Skeletal muscle satellite cell (primary cell): ENCODE measurements at regions not wholly inside any gene's neighbourhood (a gene's known extent, or its start where the extent isn't known, plus 50 kb on each side); places are given as distances from the start of the nearest gene placed in this dataset.

ENCODE experiments used
- H3K27me3 ChIP-seq: 2 replicates; pipeline ENCODE4 v1.7.0; 2013; ENCODE audit warnings: low read length; ENCODE audit not compliant: control insufficient read depth, insufficient read depth
- H3K36me3 ChIP-seq: 2 replicates; pipeline ENCODE4 v1.7.0; 2013; ENCODE audit warnings: mild to moderate bottlenecking, control low read depth, low read length; ENCODE audit not compliant: insufficient read depth
- H3K4me1 ChIP-seq: 2 replicates; pipeline ENCODE4 v1.7.0; 2013; ENCODE audit warnings: low read length; ENCODE audit not compliant: control insufficient read depth, insufficient read depth
- H3K4me2 ChIP-seq: 2 replicates; pipeline ENCODE4 v1.7.0; 2013; ENCODE audit warnings: mild to moderate bottlenecking, low read length
- H3K4me3 ChIP-seq: 2 replicates; pipeline ENCODE4 v1.7.0; 2013; ENCODE audit warnings: low read length
- H3K9ac ChIP-seq: 2 replicates; pipeline ENCODE4 v1.7.0; 2013; ENCODE audit warnings: mild to moderate bottlenecking, low read depth, low read length, moderate library complexity
- H3K9me3 ChIP-seq: replicated peaks from 2 replicates; pipeline ENCODE4 v1.7.0; 2013; ENCODE audit warnings: mild to moderate bottlenecking, control low read depth, low read length

DNA sequence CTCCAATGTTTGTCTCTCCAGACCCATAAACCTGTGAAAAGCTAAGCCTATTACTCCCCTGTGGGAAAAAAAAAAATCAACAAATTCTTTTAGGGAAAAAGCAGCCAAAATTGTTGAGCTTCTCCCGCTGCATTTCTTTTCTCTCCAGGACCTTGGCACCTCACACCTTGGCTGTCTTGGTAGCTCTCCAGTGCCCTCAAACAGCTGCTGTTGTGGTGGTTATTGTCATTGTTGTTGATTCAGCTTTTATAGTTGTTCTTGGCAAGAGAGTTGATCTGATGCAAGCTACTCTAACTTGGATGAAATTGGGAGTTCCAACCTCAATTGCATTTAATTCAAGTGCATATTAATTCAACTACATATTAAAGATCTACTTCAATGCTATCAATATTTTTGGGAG lies 516.9 kb upstream of the LARGE1 start:
- H3K27me3 ChIP-seq: no peaks in the 10 kb centered on the region
- H3K9me3 ChIP-seq: peaks cover 13% of the 10 kb centered on the region
- no peak overlapping the region for H3K9ac ChIP-seq
- H3K4me3 ChIP-seq: no peak overlapping the region
- no peak overlapping the region for H3K4me2 ChIP-seq
- H3K36me3 ChIP-seq: no peaks in the 10 kb centered on the region
- no peaks in the 10 kb centered on the region for H3K4me1 ChIP-seq

DNA sequence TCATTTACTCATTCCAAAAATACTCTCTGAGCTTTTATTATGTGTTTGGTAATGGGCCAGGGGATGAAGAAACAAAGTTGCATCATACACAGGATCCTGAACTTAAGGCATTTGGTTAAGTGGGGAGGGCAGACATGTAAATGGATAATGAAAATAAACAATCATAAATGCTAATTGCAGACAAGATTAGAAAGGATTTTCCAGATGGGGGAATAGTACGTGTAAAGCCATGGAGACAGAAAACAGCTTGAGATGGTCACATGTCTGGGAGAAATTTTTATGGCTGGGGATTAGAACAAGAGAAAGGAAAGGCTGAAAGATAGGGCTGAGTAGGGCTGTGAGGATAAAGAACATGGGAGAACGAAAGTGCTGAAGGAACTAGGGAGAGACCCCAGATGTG lies 534.3 kb upstream of the LARGE1 start:
- no peak overlapping the region for H3K4me3 ChIP-seq
- H3K9ac ChIP-seq: no peak overlapping the region
- H3K9me3 ChIP-seq: peaks cover 17% of the 10 kb centered on the region
- no peaks in the 10 kb centered on the region for H3K36me3 ChIP-seq
- no peaks in the 10 kb centered on the region for H3K4me1 ChIP-seq
- H3K27me3 ChIP-seq: no peaks in the 10 kb centered on the region
- H3K4me2 ChIP-seq: no peak overlapping the region

GRCh38 chr22:34462795-34463194 lies 542.5 kb upstream of the LARGE1 start:
- Histone ChIP-seq H3K4me1 (no peaks in the 10 kb centered on the region), H3K4me2 (no peak overlapping the region), H3K9ac (no peak overlapping the region), H3K36me3 (no peaks in the 10 kb centered on the region), H3K9me3 (peaks cover 19% of the 10 kb centered on the region), H3K27me3 (no peaks in the 10 kb centered on the region), H3K4me3 (no peak overlapping the region)

GRCh38 chr22:34475886-34476285 lies 555.6 kb upstream of the LARGE1 start:
- H3K36me3 ChIP-seq: no peaks in the 10 kb centered on the region
- no peak overlapping the region for H3K4me3 ChIP-seq
- peaks cover 11% of the 10 kb centered on the region for H3K9me3 ChIP-seq
- no peaks in the 10 kb centered on the region for H3K27me3 ChIP-seq
- H3K4me1 ChIP-seq: no peaks in the 10 kb centered on the region
- H3K4me2 ChIP-seq: no peak overlapping the region
- H3K9ac ChIP-seq: no peak overlapping the region

DNA sequence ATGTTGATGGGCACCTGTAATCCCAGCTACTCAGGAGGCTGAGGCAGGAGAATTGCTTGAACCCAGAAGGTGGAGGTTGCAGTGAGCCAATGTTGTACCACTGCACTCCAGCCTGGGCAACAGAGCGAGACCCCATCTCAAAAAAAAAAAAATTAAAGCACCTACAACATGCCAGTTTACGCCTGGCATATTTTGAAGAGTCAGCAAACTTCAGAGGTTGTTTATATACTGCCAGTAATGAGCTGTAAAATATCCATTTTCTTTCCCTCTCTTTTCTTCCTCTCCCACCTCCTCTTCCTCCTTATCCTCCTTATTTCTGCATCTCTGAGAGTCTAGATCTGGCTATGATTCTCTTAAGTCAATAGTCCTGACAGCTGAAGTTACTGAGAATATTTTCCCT lies 556.5 kb upstream of the LARGE1 start:
- Histone ChIP-seq H3K9ac (no peak overlapping the region), H3K4me2 (no peak overlapping the region), H3K36me3 (no peaks in the 10 kb centered on the region), H3K4me1 (no peaks in the 10 kb centered on the region), H3K4me3 (no peak overlapping the region), H3K9me3 (peaks cover 11% of the 10 kb centered on the region), H3K27me3 (no peaks in the 10 kb centered on the region)

- no peak overlapping the region for H3K4me2 ChIP-seq
- H3K9ac ChIP-seq: no peak overlapping the region
- no peaks in the 10 kb centered on the region for H3K36me3 ChIP-seq
- H3K9me3 ChIP-seq: peaks cover 12% of the 10 kb centered on the region
- H3K4me1 ChIP-seq: no peaks in the 10 kb centered on the region
- no peaks in the 10 kb centered on the region for H3K27me3 ChIP-seq
- H3K4me3 ChIP-seq: no peak overlapping the region
Measured at GRCh38 chr22:34481090-34481489, 560.8 kb upstream of the LARGE1 start.

GRCh38 chr22:34486381-34486780 lies 566.1 kb upstream of the LARGE1 start:
- Histone ChIP-seq H3K9ac (no peak overlapping the region), H3K4me1 (no peaks in the 10 kb centered on the region), H3K9me3 (peaks cover 13% of the 10 kb centered on the region), H3K4me3 (no peak overlapping the region), H3K27me3 (no peaks in the 10 kb centered on the region), H3K4me2 (no peak overlapping the region), H3K36me3 (no peaks in the 10 kb centered on the region)

GRCh38 chr22:34489861-34490260 lies 569.6 kb upstream of the LARGE1 start:
- no peak overlapping the region for H3K4me2 ChIP-seq
- H3K4me3 ChIP-seq: no peak overlapping the region

DNA sequence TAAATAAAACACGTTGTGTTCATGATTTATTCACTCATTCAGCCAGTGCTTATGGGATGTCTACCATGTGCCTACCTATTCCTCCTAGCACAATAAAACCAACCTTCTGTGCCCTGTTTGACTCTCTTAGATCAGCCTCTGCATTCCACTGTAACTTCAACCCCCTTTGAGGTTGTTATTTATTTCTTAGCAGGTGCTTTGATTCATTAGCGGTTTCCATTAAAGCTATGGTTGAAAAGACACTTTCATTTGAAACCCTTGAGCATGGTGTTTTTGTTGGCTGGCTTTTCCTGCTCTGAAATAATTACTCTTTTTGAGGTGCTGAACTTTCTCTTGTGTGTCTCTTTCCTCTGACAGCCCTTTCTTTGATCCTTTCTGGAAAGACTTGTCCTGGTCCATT lies 570.6 kb upstream of the LARGE1 start:
- Histone ChIP-seq H3K27me3 (no peaks in the 10 kb centered on the region), H3K4me3 (no peak overlapping the region), H3K4me1 (no peaks in the 10 kb centered on the region)

More at GRCh38 chr22:34489861-34490260, 569.6 kb upstream of the LARGE1 start:
- no peaks in the 10 kb centered on the region for H3K4me1 ChIP-seq
- H3K36me3 ChIP-seq: no peaks in the 10 kb centered on the region
- peaks cover 28% of the 10 kb centered on the region for H3K9me3 ChIP-seq
- H3K9ac ChIP-seq: no peak overlapping the region
- H3K27me3 ChIP-seq: no peaks in the 10 kb centered on the region

DNA sequence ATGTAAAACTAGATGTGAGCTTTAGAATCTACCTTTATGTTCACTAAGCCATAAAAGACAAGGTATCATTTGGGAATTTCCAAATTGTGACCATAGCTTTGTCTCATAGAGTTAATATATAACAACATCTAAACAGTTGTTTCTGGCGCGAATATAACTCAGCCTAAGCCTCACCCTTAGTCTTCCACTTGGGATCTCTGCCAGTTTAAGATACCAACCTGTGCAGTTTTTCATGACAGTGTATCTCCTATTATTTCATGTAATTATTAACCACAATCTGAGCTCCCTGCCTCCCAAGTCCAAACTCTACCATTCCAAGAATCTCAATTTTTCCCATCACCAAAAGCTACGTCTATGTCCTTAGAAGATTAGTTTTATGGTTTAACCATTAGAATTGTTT lies 572.5 kb upstream of the ISX start:
- no peaks in the 10 kb centered on the region for H3K36me3 ChIP-seq
- H3K9me3 ChIP-seq: peaks cover 29% of the 10 kb centered on the region
- no peaks in the 10 kb centered on the region for H3K27me3 ChIP-seq
- H3K9ac ChIP-seq: no peak overlapping the region
- no peaks in the 10 kb centered on the region for H3K4me1 ChIP-seq
- no peak overlapping the region for H3K4me3 ChIP-seq
- H3K4me2 ChIP-seq: no peak overlapping the region

More for the DNA sequence above, 570.6 kb upstream of the LARGE1 start:
- H3K4me2 ChIP-seq: no peak overlapping the region
- peaks cover 24% of the 10 kb centered on the region for H3K9me3 ChIP-seq
- H3K9ac ChIP-seq: no peak overlapping the region
- H3K36me3 ChIP-seq: no peaks in the 10 kb centered on the region

DNA sequence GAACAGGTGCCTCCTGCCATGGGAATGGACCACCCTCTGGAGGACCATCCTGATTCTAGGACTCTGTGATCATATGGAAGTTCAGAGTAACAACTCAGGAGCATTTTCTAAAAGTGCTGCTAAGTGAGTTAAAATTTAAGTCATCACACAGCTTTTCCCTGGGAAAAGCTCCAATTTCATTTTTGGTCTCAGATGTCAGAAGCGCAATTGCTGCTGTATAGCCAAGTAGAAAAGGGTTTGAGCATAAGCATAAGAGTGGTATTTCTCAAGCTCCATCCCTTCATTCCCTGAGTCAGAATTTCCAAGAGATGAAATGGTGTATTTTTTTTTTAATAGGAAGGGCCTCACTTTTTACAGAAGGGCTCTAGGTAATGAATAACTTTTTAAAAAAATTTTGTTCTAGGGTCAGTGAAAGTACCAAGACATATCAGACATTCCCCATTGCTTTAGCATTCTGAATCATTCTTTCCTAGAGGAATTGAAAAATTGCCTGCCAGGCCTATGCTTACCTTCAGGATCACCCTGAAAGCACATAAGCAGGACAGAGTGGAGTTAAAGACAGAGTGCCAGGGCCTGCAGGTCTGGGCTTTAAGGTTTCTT lies 564.5 kb upstream of the ISX start:
- H3K4me3 ChIP-seq: no peak overlapping the region
- no peaks in the 10 kb centered on the region for H3K27me3 ChIP-seq
- H3K9me3 ChIP-seq: peaks cover 27% of the 10 kb centered on the region
- H3K36me3 ChIP-seq: no peaks in the 10 kb centered on the region
- no peaks in the 10 kb centered on the region for H3K4me1 ChIP-seq
- no peak overlapping the region for H3K4me2 ChIP-seq
- H3K9ac ChIP-seq: no peak overlapping the region

GRCh38 chr22:34502821-34503220 lies 563.1 kb upstream of the ISX start:
- H3K4me2 ChIP-seq: no peak overlapping the region
- peaks cover 21% of the 10 kb centered on the region for H3K9me3 ChIP-seq
- no peaks in the 10 kb centered on the region for H3K27me3 ChIP-seq
- no peaks in the 10 kb centered on the region for H3K4me1 ChIP-seq
- no peak overlapping the region for H3K4me3 ChIP-seq
- no peaks in the 10 kb centered on the region for H3K36me3 ChIP-seq
- no peak overlapping the region for H3K9ac ChIP-seq
